Neural cell (in vitro differentiated cells): ENCODE measurements at regions not wholly inside any gene's neighbourhood (a gene's known extent, or its start where the extent isn't known, plus 50 kb on each side); places are given as distances from the start of the nearest gene placed in this dataset.

Experiments
- H2AFZ ChIP-seq: fragments of 200-600, 300-800 bp; sonication (generic), shearing (Covaris generic); 2 replicates; pipeline ENCODE4 v1.6.0; 2014; ENCODE audit warnings: low read depth, mild to moderate bottlenecking, antibody characterized with exemption, low read length, moderate library complexity
- H3F3A ChIP-seq: fragments of 200-600 bp; shearing (Covaris generic); 2 replicates; pipeline ENCODE4 v1.6.1; 2016; ENCODE audit warnings: mild to moderate bottlenecking, moderate library complexity, mixed read lengths, antibody characterized with exemption, low read length; ENCODE audit not compliant: insufficient read depth, poor library complexity, severe bottlenecking
- H3K27ac ChIP-seq: fragments of 200-600, 300-800 bp; sonication (generic), shearing (Covaris generic); 2 replicates; pipeline ENCODE4 v1.5.1; 2014; ENCODE audit warnings: mild to moderate bottlenecking, low read length, moderate library complexity
- H3K27me3 ChIP-seq: fragments of 300-800, 200-600 bp; sonication (generic), shearing (Covaris generic); 2 replicates; pipeline ENCODE4 v1.6.0; 2014; ENCODE audit warnings: mild to moderate bottlenecking, low read depth, low read length, moderate library complexity; ENCODE audit not compliant: insufficient read depth
- H3K36me3 ChIP-seq: fragments of 300-800, 200-600 bp; sonication (generic), shearing (Covaris generic); 2 replicates; pipeline ENCODE4 v1.5.1; 2014; ENCODE audit warnings: mild to moderate bottlenecking, antibody characterized with exemption, low read length, moderate library complexity; ENCODE audit not compliant: insufficient read depth
- H3K4me2 ChIP-seq: fragments of 300-800, 200-600 bp; sonication (generic), shearing (Covaris generic); 2 replicates; pipeline ENCODE4 v1.6.0; 2014; ENCODE audit warnings: mild to moderate bottlenecking, low read length
- H3K4me3 ChIP-seq: fragments of 300-800, 200-600 bp; sonication (generic), shearing (Covaris generic); 2 replicates; pipeline ENCODE4 v1.5.1; 2014; ENCODE audit warnings: mild to moderate bottlenecking, low read length, moderate library complexity
- H3K79me2 ChIP-seq: fragments of 200-600 bp; shearing (Covaris generic); replicated peaks from 2 replicates; pipeline ENCODE4 v1.6.0; 2014; ENCODE audit warnings: mild to moderate bottlenecking, low read length, moderate library complexity; ENCODE audit not compliant: insufficient read depth
- H3K9ac ChIP-seq: fragments of 300-800, 200-600 bp; sonication (generic), shearing (Covaris generic); 2 replicates; pipeline ENCODE4 v1.6.1; 2016; ENCODE audit warnings: mild to moderate bottlenecking, low read length, mixed read lengths
- H3K9me2 ChIP-seq: fragments of 200-600 bp; shearing (Covaris generic); 2 replicates; pipeline ENCODE4 v1.6.1; 2016; ENCODE audit warnings: mild to moderate bottlenecking, low read length, mixed read lengths; ENCODE audit not compliant: insufficient read depth
- H3K9me3 ChIP-seq: fragments of 200-600, 300-800 bp; sonication (generic), shearing (Covaris generic); 2 replicates; pipeline ENCODE4 v1.6.1; 2016; ENCODE audit warnings: mild to moderate bottlenecking, mixed run types, low read length, moderate library complexity, mixed read lengths
- H4K20me1 ChIP-seq: fragments of 200-600 bp; shearing (Covaris generic); 2 replicates; pipeline ENCODE4 v1.6.1; 2016; ENCODE audit warnings: mild to moderate bottlenecking, mixed run types; ENCODE audit not compliant: insufficient read depth
- CTCF ChIP-seq: fragments of 450-650 bp; IDR thresholded peaks from 2 replicates; pipeline ENCODE4 v1.5.1; 2014; ENCODE audit warnings: antibody characterized with exemption, mild to moderate bottlenecking, moderate library complexity; ENCODE audit not compliant: poor library complexity, severe bottlenecking
- EP300 ChIP-seq: fragments of 450-650 bp; conservative IDR thresholded peaks from 2 replicates; pipeline ENCODE4 v1.6.1; 2014; ENCODE audit warnings: antibody characterized with exemption, mild to moderate bottlenecking, moderate library complexity; ENCODE audit not compliant: poor library complexity, severe bottlenecking
- EZH2 ChIP-seq: fragments of 200-600, 300-800 bp; shearing (Covaris generic), sonication (generic); IDR thresholded peaks from 2 replicates; pipeline ENCODE4 v1.6.1; 2014; ENCODE audit warnings: antibody characterized with exemption, low read length, borderline replicate concordance, mild to moderate bottlenecking; ENCODE audit not compliant: insufficient read depth, poor library complexity, severe bottlenecking
- MXI1 ChIP-seq: fragments of 450-650 bp; conservative IDR thresholded peaks from 2 replicates; pipeline ENCODE4 v1.6.1; 2014; ENCODE audit warnings: antibody characterized with exemption, mild to moderate bottlenecking; ENCODE audit not compliant: poor library complexity, severe bottlenecking
- POLR2AphosphoS5 ChIP-seq: IDR thresholded peaks from 2 replicates; pipeline ENCODE4 v1.6.1; 2012
- RAD21 ChIP-seq: fragments of 450-650 bp; conservative IDR thresholded peaks from 2 replicates; pipeline ENCODE4 v1.6.1; 2014; ENCODE audit warnings: antibody characterized with exemption, mild to moderate bottlenecking, moderate library complexity
- REST ChIP-seq: IDR thresholded peaks from 2 replicates; pipeline ENCODE4 v1.6.1; 2012; ENCODE audit warnings: borderline replicate concordance
- SMC3 ChIP-seq: fragments of 450-650 bp; conservative IDR thresholded peaks from 2 replicates; pipeline ENCODE4 v1.6.1; 2014; ENCODE audit warnings: antibody characterized with exemption, mild to moderate bottlenecking, moderate library complexity; ENCODE audit not compliant: poor library complexity
- TAF1 ChIP-seq: IDR thresholded peaks from 2 replicates; pipeline ENCODE4 v1.6.1; 2012; ENCODE audit warnings: low read depth

DNA sequence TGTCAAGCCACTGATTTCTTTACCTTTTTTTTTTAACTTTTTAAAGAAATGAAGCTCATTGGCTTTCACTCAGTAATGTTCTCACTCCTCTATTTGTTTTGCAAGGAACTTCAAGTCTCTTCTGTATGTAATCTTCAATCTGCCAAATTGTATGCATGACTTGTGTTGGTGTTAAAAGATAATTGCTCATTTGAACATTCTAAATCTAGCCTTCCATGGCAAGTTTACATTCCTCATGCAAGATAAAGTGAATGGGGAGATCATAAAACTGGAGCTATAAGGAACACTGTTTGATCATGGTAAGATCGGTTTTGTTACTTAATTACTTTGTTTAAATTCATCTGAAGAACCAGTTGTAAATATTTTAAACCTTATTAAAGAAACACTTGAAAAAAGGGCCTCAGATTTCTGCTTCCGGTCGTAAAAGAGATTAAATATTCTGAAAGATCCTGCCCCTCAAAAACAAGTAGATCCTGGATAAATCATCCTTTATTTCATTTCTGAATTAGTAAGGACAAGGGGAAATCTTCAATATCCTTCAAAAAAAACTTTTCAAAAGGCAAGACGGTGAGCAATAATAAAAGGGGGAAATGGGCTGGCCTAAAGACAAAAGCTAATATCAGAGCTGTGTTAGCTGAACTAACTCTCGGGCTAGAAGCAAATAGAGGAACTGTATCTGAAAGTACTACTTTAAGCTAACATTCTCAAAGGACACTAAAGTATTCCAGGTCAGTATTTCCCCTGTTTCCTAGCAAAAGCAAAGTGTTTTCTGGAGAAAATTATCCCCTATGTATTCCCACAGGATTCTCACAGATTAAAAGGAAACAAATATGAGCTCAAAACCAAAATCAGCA lies 107.0 kb upstream of the ATP11B start:
- H3K27ac ChIP-seq = no peak overlapping the region
- no peak overlapping the region for H3K9ac ChIP-seq
- no peaks in the 10 kb centered on the region for H4K20me1 ChIP-seq
- no peaks in the 10 kb centered on the region for H3F3A ChIP-seq
- H3K4me2 ChIP-seq = no peak overlapping the region
- no peaks in the 10 kb centered on the region for H3K9me3 ChIP-seq
- H3K4me3 ChIP-seq = no peak overlapping the region
- TF ChIP-seq POLR2AphosphoS5 (no peak), EP300 (no peak), MXI1 (no peak), CTCF (no peak), RAD21 (no peak), SMC3 (no peak), TAF1 (no peak), REST (no peak), EZH2 (no peak)
- H3K79me2 ChIP-seq = no peaks in the 10 kb centered on the region
- no peaks in the 10 kb centered on the region for H3K36me3 ChIP-seq
- no peak overlapping the region for H2AFZ ChIP-seq
- peaks cover 15% of the 10 kb centered on the region for H3K27me3 ChIP-seq
- H3K9me2 ChIP-seq = no peaks in the 10 kb centered on the region

GRCh38 chr3:182690172-182690571 lies 103.1 kb upstream of the ATP11B start:
- H3K4me3 ChIP-seq = no peak overlapping the region
- H3K27ac ChIP-seq = no peak overlapping the region
- H3K79me2 ChIP-seq = no peaks in the 10 kb centered on the region
- H3K36me3 ChIP-seq = no peaks in the 10 kb centered on the region
- no peaks in the 10 kb centered on the region for H3K27me3 ChIP-seq
- no peaks in the 10 kb centered on the region for H4K20me1 ChIP-seq
- no peak overlapping the region for H2AFZ ChIP-seq
- H3F3A ChIP-seq = no peaks in the 10 kb centered on the region
- TF ChIP-seq REST = no peak
- H3K9ac ChIP-seq = no peak overlapping the region
- no peaks in the 10 kb centered on the region for H3K9me2 ChIP-seq
- no peak overlapping the region for H3K4me2 ChIP-seq
- H3K9me3 ChIP-seq = no peaks in the 10 kb centered on the region
